M059J (cell line): ENCODE measurements at regions not wholly inside any gene's neighbourhood (a gene's known extent, or its start where the extent isn't known, plus 50 kb on each side); places are given as distances from the start of the nearest gene placed in this dataset.
"Not testable (repeated sequence)": the region's sequence is repeated elsewhere in the genome, so short reads cannot be mapped to it uniquely, and the experiment has no call there.

ENCODE experiments used
- DNase-seq: peaks from one replicate; pipeline ENCODE4 v3.0.0-alpha.2; 2012; ENCODE audit warnings: low read depth

GRCh38 chr7:52355053-52355452 is 680.4 kb upstream of the POM121L12 start:
- no peak for DNase-seq

DNA sequence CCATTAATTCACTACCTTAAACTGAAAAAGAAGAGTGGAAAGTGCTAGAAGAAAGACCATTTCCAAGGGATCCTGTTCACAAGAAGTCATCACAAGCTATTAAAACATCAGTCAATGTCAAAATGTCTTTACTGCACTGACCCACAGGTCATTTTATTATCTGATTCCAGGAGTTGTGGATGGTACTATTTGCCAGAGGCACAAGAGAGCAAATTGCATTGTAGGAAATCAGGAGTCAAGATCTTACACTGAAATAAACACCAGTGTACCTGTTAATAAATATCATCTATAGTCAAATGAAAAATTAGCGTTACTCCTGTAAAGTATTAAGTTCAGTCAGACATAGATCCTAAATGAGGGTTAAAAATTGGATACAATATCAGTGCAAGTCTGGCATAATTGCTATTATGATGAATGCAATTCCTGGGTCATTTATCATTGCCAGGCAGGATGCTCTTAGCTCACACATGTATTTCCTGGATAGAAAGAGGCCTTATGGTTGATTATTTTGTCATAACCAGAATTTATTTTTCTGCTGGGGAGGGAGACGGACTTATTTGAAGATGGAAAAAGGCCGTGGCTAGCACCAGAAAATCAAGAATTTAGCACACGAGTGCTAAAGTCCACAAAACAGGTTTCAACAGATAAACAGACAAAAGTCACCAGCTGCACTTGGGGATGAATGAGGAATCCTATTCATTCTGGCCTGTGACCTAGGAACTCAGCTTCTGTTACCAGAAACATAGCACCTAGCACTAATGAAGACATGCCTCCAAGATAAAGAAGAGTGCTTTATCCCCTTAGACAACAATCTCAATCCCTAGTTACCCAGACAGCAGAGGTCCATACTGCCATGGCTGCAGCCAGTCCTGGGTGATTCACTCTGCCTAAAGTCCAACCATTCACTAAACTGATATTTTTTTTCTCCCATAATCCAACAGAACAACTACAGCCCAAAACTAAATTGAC is 683.1 kb upstream of the POM121L12 start:
- DNase-seq: no peak

DNA sequence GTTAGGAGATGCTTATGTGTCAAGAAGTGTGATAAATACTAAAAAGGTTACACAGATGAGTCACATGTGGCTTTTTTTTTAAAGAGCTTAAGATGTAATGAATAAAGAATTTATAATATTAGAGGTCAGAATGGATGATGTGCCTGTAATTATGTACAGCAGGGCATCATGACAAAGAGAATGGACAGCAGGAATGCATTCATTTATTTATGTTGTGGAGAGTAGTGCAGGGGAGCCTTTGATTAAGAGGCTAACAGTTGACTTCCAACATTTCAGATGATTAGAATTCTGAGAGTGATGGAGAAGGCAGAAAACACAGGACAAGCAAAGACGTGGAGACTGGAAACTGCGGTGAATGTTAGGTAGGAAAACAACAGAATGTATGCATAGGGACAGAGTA is 691.4 kb upstream of the POM121L12 start:
- DNase-seq: no peak

GRCh38 chr7:52340067-52340466 is 695.4 kb upstream of the POM121L12 start:
- DNase-seq: no peak

DNA sequence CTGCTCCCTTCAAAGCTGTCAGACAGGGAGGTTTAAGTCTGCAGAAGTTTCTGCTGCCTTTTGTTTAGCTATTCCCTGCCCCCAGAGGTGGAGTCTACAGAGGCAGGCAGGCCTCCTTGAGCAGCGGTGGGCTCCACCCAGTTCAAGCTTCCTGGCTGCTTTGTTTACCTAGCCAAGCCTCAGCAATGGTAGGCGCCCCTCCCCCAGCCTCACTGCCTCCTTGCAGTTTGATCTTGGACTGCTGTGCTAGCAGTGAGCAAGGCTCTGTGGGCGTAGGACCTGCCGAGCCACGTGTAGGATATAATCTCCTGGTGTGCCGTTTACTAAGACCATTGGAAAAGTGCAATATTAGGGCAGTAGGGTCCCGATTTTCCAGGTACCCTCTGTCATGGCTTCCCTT is 707.1 kb upstream of the POM121L12 start:
- DNase-seq: not testable (repeated sequence)

GRCh38 chr7:52325237-52325636 is 710.2 kb upstream of the POM121L12 start:
- no peak for DNase-seq

DNA sequence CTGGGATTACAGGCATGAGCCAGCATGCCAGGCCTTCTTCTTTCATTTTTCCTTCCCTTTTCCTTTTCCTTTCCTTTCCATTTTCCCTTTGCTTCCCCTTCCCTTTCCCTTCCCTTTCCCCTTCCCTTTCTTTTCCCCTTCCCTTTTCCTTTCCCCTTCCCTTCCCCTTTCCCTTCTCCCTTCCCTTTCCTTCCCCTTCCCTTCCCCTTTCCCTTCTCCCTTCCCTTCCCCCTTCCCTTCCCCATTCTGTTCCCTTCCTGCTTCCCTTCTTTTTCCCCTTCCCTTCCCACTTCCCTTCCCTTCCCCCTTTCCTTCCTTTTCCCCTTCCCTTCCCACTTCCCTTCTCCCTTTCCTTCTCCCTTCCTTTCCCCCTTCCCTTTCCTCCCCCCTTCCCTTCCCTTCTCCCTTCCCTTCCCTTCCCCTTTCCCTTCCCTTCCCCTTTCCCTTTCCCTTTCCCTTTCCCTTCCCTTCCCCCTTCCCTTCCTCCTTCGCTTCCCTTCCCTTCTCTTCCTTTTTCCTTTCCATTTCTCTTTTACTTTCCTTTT is 712.2 kb upstream of the POM121L12 start:
- DNase-seq: no peak

DNA sequence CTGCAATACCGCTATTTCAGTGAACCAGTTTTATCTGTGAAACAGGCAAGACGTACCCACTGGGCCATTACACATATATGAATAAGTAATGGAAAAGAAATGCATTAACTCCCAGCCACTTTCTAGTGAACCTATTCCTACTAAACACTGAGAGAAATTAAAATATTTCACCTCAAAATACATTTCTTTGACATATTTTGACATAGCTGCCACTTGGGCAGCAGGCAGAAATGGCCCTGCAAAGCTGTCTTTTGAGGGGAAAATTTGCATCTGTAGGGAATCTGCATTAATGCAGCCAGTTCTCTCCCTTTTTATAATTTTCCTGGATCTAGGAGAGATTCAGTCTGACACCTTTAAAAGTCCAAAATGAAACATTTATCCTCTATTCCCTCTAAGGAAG is 714.8 kb upstream of the POM121L12 start:
- no peak for DNase-seq

DNA sequence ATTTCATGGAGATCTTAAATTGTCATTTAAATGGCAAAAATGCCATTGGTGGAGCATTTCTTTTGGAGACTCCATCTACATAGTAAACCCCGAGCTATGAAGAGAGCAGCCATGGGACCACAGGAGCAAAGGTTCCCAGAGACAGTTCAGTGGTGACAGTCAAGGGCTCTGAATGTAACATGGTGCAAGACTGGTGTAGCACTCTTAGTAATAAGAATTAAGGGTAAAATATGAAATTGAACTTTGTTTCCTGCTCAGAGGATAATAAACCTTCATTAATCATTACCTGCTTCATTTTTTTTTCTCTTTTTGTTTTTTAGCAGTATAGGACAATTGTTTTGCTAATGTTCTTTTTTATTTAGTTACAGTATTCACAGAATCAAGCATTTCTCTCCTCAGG is 717.5 kb upstream of the POM121L12 start:
- no peak for DNase-seq

- DNase-seq: no peak
These were observed 723.5 kb upstream of the POM121L12 start for GRCh38 chr7:52311886-52312285.

DNA sequence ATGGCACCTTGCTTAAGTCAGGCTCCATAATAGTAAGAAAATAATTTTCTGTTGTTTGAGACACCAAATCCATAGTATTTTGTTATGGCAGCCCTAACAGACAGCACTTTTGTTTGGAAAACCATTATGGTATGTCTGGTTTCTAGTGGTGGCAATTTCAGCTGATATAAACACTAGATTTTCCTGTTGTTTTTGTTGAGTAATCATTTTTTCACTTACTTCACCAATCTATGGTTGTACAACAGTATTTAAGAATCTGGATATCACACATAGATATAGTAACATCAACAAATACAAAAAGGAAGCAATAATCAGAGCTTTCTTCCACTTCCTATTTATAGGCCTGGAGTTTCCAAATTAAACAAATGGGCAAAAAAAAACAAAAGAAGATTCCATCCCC is 725.8 kb upstream of the POM121L12 start:
- DNase-seq: no peak

DNA sequence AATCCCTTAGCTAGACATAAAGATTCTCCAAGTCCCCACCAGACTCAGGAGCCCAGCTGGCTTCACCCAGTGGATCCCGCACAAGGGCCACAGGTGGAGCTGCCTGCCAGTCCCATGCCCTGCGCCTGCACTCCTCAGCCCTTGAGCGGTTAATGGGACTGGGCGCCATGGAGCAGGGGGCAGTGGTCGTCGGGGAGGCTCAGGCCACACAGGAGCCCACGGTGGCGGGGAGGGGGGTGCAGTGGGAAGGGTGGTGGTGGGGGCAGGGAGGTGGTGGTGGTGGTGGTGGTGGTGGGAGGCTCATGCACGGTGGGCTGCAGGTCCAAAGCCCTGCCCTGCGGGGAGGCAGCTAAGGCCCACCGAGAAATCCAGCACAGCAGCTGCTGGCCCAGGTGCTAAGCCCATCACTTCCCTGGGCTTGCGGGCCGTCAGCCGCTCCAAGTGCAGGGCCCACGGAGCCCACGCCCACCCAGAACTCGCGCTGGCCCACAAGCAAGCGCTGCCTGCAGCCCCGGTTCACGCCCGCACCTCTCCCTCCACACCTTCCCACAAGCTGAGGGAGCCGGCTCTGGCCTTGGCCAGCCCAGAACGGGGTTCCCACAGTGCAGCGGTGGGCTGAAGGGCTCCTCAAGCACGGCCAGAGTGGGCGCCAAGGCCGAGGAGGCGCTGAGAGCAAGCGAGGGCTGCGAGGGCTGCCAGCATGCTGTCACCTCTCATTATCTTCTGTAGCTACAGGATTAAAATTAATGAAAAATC is 732.5 kb upstream of the POM121L12 start:
- DNase-seq: no peak

- DNase-seq: no peak
These were observed 738.3 kb upstream of the POM121L12 start for GRCh38 chr7:52297128-52297527.

GRCh38 chr7:52294942-52295341 is 740.5 kb upstream of the POM121L12 start:
- no peak for DNase-seq

DNA sequence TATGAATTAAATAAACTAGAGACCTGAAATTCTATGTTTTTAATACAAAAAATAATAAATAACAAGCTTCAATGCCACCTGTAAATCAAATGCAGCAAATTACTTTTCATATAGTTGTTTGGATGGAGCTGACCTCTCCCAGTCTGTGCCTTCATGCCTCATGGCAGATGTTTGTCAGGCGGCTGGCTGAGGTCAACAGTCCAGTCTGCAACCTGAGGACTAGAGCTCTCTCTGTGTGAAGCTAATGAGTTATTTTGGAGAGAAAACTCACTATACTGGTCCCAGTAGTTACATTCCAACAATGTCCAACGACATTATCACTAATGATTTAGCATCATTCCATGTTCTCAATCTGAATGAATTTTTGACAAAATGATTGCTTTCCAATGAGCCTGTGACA is 746.2 kb upstream of the POM121L12 start:
- DNase-seq: no peak

GRCh38 chr7:52287698-52288097 is 747.7 kb upstream of the POM121L12 start:
- DNase-seq: no peak

GRCh38 chr7:52285689-52286088 is 749.7 kb upstream of the POM121L12 start:
- DNase-seq: no peak

DNA sequence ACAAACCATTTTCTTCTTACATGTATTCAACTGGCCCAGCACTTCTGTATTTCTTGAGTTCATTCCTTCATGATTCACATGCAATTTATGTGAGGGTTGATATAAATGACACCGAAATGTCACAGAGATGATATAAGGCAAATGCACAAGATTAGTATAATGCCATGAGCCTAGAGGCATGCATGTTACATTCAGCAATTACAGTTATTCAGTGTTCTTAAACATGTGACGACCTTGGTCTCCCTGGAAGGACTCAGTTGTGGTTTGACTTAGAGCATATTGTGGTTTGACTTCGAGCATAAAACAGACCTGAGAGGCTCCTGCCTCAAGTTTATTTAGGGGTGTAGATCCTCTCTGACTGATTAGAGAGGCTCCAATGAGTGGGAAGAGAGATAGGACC is 752.1 kb upstream of the POM121L12 start:
- DNase-seq: no peak

- no peak for DNase-seq
These were observed 761.5 kb upstream of the POM121L12 start for GRCh38 chr7:52273685-52274610.

DNA sequence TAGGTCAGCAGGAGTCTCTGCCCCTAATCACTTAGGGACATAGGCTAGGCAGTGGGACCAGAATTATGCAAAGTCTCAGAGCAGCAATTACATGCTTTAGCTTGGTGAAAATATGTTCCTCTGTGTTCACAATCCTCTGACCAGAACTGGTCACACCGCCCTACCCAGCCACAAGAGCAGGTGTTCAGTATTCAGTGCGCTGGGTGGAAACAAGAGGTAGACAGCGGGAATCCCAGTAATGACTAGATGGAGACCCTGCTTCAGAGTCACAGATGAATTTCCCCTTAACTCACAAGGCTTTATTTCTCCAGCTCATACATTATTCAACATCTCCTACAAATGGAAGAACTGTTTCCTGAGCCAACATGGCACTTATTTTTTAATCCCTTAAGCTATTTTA is 763.7 kb upstream of the POM121L12 start:
- DNase-seq: no peak

GRCh38 chr7:52270301-52270700 is 765.1 kb upstream of the POM121L12 start:
- DNase-seq: no peak

DNA sequence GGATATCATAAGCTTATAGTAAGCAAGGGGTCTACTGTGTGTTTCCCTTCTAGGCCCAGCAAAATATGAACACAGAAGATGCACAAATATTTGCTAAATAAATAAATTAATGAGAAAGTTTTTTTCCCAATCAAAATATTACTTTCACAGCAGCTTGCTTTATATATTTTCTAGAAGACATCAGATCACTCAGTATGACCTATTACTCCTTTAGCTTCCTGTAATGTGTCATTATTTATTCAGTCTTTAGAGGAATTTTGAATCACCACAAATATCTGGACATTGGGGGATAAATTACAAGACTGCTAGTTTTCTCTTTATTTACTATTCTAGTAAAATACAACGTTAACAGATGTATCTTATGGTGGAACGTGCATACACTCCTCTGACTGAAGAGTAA is 765.8 kb upstream of the POM121L12 start:
- no peak for DNase-seq
